ENCODE measurements at regions not wholly inside any gene's neighbourhood (a gene's known extent, or its start where the extent isn't known, plus 50 kb on each side); places are given as distances from the start of the nearest gene placed in this dataset.

DNA sequence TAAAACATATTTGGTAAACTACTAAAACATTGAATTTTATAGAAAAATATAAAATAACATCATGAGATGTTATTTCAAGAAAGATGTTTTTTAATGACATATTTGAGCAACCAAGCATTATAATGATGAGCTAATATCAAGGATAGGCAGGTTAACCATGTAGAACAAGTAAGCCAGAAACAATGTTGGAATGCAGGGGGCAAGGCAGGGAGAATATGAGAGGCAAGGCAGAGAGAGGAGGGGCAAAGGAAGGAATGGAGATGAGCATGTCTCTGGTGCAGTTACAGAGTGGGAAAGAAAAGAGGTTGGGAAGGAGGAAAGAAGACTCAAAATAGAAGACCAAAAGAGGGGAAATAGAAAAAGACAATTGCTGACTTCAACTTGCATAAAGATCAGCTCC lies 390.4 kb downstream of the MCTP2 start:
- Histone ChIP-seq H3K4me1 (no peaks in the 10 kb centered on the region), H3K36me3 (no peaks in the 10 kb centered on the region), H3K9me3 (no peaks in the 10 kb centered on the region), H3K27me3 (no peaks in the 10 kb centered on the region), H3K27ac (no peak overlapping the region), H3K4me3 (no peak overlapping the region)
- DNase-seq: no peak
- intact Hi-C loops (cut with DNase I): no loop called here
- TF ChIP-seq, protein P1, sequence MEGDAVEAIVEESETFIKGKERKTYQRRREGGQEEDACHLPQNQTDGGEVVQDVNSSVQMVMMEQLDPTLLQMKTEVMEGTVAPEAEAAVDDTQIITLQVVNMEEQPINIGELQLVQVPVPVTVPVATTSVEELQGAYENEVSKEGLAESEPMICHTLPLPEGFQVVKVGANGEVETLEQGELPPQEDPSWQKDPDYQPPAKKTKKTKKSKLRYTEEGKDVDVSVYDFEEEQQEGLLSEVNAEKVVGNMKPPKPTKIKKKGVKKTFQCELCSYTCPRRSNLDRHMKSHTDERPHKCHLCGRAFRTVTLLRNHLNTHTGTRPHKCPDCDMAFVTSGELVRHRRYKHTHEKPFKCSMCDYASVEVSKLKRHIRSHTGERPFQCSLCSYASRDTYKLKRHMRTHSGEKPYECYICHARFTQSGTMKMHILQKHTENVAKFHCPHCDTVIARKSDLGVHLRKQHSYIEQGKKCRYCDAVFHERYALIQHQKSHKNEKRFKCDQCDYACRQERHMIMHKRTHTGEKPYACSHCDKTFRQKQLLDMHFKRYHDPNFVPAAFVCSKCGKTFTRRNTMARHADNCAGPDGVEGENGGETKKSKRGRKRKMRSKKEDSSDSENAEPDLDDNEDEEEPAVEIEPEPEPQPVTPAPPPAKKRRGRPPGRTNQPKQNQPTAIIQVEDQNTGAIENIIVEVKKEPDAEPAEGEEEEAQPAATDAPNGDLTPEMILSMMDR (IDR thresholded peaks at IDR 0.05): no peak
- no peak for ATAC-seq

DNA sequence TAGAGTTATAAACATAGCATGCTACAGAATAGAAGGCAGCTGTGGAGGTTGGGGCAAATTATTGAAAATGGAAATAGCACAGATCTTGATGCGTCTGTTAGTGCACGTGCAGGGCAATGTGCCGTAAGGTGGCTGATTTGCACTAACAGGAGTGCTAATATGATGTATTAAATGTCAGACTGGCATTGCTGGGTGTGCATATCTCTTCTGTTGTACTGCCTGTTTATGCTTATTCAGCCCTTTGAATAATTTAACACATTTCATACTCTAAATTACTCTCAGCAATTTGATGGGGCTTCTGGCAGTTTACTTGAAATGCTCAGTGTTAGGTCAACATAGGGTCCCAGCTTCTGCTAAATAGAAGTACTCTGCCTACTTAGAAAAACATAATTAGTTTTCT lies 395.6 kb downstream of the MCTP2 start:
- TF ChIP-seq, protein P1 (IDR thresholded peaks at IDR 0.05): no peak
- Histone ChIP-seq H3K4me3 (no peak overlapping the region), H3K9me3 (no peaks in the 10 kb centered on the region), H3K4me1 (no peaks in the 10 kb centered on the region), H3K27me3 (no peaks in the 10 kb centered on the region), H3K36me3 (no peaks in the 10 kb centered on the region), H3K27ac (no peak overlapping the region)
- DNase-seq (no peak), ATAC-seq (no peak)
- intact Hi-C loops (cut with DNase I): no loop called here

DNA sequence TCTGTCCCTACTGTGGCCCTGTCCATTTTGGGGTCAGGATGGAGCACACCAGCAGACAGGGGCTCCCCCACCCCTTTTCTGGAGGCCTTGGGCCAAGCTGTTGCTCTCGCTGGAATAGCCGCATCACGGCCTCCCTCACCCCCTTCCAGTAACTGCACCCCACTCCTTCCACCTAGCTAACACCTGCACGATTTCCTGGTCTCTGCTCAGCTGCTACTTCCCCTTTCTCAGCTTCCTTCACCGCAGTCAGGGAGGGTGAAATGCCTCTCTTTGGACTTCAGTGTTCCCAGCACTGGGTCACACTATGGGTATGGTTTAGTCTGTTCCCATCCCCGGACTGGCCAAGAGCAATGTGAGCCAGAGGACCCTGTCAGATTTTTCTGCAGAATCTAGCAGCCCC lies 400.2 kb downstream of the MCTP2 start:
- ATAC-seq: peak; percentile 19
- no peak overlapping the region for H3K4me3 ChIP-seq

DNA sequence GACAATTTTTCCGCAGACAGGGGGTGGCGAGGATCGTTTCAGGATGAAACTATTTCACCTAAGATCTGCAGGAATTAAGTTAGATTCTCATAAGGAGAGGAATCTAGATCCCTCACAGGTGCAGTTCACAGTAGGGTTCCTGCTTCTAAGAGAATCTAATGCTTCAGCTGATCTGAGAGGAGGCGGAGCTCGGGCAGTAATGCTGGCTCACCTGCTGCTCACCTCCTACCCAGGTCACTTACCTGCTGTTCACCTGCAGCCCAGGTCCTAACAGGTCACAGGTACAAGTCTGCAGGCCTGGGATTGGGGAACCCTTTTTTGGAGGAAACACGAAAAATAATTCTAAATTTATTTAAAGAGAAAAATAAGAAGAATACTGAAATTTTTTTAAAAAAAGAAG lies 406.8 kb downstream of the MCTP2 start:
- Histone ChIP-seq H3K27me3 (no peaks in the 10 kb centered on the region), H3K4me1 (no peaks in the 10 kb centered on the region), H3K9me3 (no peaks in the 10 kb centered on the region), H3K4me3 (no peak overlapping the region), H3K27ac (no peak overlapping the region), H3K36me3 (no peaks in the 10 kb centered on the region)
- intact Hi-C loops (cut with DNase I): no loop called here
- ATAC-seq (no peak), DNase-seq (no peak)
- TF ChIP-seq, protein P1 (IDR thresholded peaks at IDR 0.05): no peak

More for the DNA sequence above, 400.2 kb downstream of the MCTP2 start:
- no peaks in the 10 kb centered on the region for H3K9me3 ChIP-seq
- H3K36me3 ChIP-seq: no peaks in the 10 kb centered on the region
- TF ChIP-seq, protein P1 (IDR thresholded peaks at IDR 0.05): no peak
- DNase-seq: no peak
- H3K4me1 ChIP-seq: no peaks in the 10 kb centered on the region
- no peaks in the 10 kb centered on the region for H3K27me3 ChIP-seq
- H3K27ac ChIP-seq: no peak overlapping the region
- intact Hi-C loops (cut with DNase I): no loop called here

DNA sequence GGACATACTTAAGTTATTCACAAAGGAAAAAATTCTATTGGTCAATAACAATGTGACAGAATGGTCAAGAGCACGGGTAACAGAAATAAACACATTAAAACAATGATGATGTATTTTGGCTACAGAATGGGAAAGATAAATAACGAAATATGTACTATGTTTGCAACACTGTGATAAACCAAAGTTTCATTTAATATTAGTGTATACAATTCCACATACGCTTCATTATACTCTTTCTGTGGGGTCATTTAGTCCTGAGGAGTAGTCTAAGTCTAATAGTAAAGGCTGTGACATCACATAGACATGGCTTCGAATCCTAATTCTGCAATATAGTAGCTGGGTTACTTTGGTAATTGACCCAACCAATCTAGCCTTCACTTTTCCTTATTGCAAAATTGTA lies 408.3 kb downstream of the MCTP2 start:
- H3K4me1 ChIP-seq: no peaks in the 10 kb centered on the region
- no peaks in the 10 kb centered on the region for H3K27me3 ChIP-seq
- TF ChIP-seq, protein P1 (IDR thresholded peaks at IDR 0.05): no peak
- DNase-seq (no peak), ATAC-seq (no peak)
- H3K27ac ChIP-seq: no peak overlapping the region
- H3K36me3 ChIP-seq: no peaks in the 10 kb centered on the region
- intact Hi-C loops (cut with DNase I): no loop called here
- H3K9me3 ChIP-seq: no peaks in the 10 kb centered on the region
- no peak overlapping the region for H3K4me3 ChIP-seq

DNA sequence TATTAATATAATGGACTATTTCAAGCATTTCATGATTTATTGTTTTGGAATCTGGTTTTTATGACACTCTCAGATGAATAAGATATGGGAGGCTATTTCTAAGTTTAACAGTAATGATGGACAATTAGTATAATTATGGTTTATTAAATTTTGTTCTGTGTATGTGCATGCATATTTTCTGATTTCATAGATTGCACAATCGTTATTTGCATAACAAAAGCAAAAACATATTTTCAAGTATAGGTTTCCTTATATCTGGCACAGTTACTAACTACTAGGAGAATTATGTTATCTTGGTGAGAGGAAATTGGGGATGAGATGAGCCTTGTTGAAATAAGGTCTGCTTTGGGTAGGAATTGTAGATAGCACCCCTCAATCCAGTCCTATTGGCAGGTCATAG lies 413.1 kb downstream of the MCTP2 start:
- H3K36me3 ChIP-seq: no peaks in the 10 kb centered on the region
- DNase-seq (no peak), ATAC-seq (no peak)
- H3K27me3 ChIP-seq: no peaks in the 10 kb centered on the region
- intact Hi-C loops (cut with DNase I): no loop called here
- H3K4me3 ChIP-seq: no peak overlapping the region
- no peak overlapping the region for H3K27ac ChIP-seq
- no peaks in the 10 kb centered on the region for H3K4me1 ChIP-seq
- TF ChIP-seq, protein P1 (IDR thresholded peaks at IDR 0.05): no peak
- no peaks in the 10 kb centered on the region for H3K9me3 ChIP-seq
